Loucy (cell line): ENCODE measurements at regions not wholly inside any gene's neighbourhood (a gene's known extent, or its start where the extent isn't known, plus 50 kb on each side); places are given as distances from the start of the nearest gene placed in this dataset.

Experiments
- H2AFZ ChIP-seq: fragments of 200-600 bp; sonication (generic); 2 replicates; pipeline ENCODE4 v1.6.0; 2016; ENCODE audit warnings: antibody characterized with exemption, mild to moderate bottlenecking, low read length, moderate library complexity
- H3F3A ChIP-seq: fragments of 200-600 bp; 2 replicates; pipeline ENCODE4 v1.6.0; 2016; ENCODE audit warnings: antibody characterized with exemption, low read depth, mild to moderate bottlenecking
- H3K27me3 ChIP-seq: fragments of 200-600 bp; sonication (generic); 2 replicates; pipeline ENCODE4 v1.6.1; 2014; ENCODE audit warnings: low read length, mild to moderate bottlenecking; ENCODE audit not compliant: insufficient read depth, poor library complexity, severe bottlenecking
- H3K36me3 ChIP-seq: fragments of 200-600 bp; sonication (generic); 2 replicates; pipeline ENCODE4 v1.6.1; 2016; ENCODE audit warnings: low read length; ENCODE audit not compliant: insufficient read depth
- H3K4me1 ChIP-seq: fragments of 200-600 bp; sonication (generic); 2 replicates; pipeline ENCODE4 v1.5.1; 2014; ENCODE audit warnings: low read length, mild to moderate bottlenecking; ENCODE audit not compliant: insufficient read depth, poor library complexity, severe bottlenecking
- H3K4me2 ChIP-seq: fragments of 200-600 bp; sonication (generic); 2 replicates; pipeline ENCODE4 v1.6.0; 2014; ENCODE audit warnings: antibody characterized with exemption, low read length, low read depth, mild to moderate bottlenecking; ENCODE audit not compliant: poor library complexity, severe bottlenecking
- H3K4me3 ChIP-seq: fragments of 200-600 bp; sonication (generic); 2 replicates; pipeline ENCODE4 v1.5.1; 2014; ENCODE audit warnings: low read length, mild to moderate bottlenecking, mixed read lengths; ENCODE audit not compliant: poor library complexity, severe bottlenecking
- H3K79me2 ChIP-seq: fragments of 200-600 bp; sonication (generic); 2 replicates; pipeline ENCODE4 v1.6.1; 2014; ENCODE audit warnings: low read length; ENCODE audit not compliant: insufficient read depth
- H3K9ac ChIP-seq: fragments of 200-600 bp; sonication (generic); 2 replicates; pipeline ENCODE4 v1.6.0; 2014; ENCODE audit warnings: mild to moderate bottlenecking, low read depth, low read length, moderate library complexity; ENCODE audit not compliant: poor library complexity, severe bottlenecking
- H3K9me2 ChIP-seq: fragments of 200-600 bp; sonication (generic); replicated peaks from 2 replicates; pipeline ENCODE4 v1.6.1; 2016; ENCODE audit warnings: low read depth, low read length, mixed read lengths
- H3K9me3 ChIP-seq: fragments of 200-600 bp; sonication (generic); 2 replicates; pipeline ENCODE4 v1.6.1; 2014; ENCODE audit warnings: mild to moderate bottlenecking, antibody characterized with exemption, low read length, low read depth; ENCODE audit not compliant: insufficient read depth
- H4K20me1 ChIP-seq: fragments of 200-600 bp; sonication (generic); 2 replicates; pipeline ENCODE4 v1.6.0; 2014; ENCODE audit warnings: antibody characterized with exemption, low read length, mild to moderate bottlenecking; ENCODE audit not compliant: insufficient read depth, poor library complexity, severe bottlenecking
- EZH2phosphoT487 ChIP-seq: fragments of 200-600 bp; IDR thresholded peaks from 2 replicates; pipeline ENCODE4 v1.6.1; 2018; ENCODE audit warnings: antibody characterized with exemption, mild to moderate bottlenecking, moderate library complexity, borderline replicate concordance
- TF ChIP-seq, protein P1 (sequence below): fragments of 200-600 bp; sonication (generic); conservative IDR thresholded peaks from 2 replicates; pipeline ENCODE4 v1.5.1; 2014; ENCODE audit warnings: mild to moderate bottlenecking, antibody characterized with exemption, low read length

GRCh38 chr7:110519851-110520250, 571.1 kb upstream of the LRRN3 start:
- no peaks in the 10 kb centered on the region for H3K79me2 ChIP-seq
- H3K4me2 ChIP-seq: no peak overlapping the region
- no peaks in the 10 kb centered on the region for H3F3A ChIP-seq
- H3K9ac ChIP-seq: no peak overlapping the region
- H3K4me1 ChIP-seq: no peaks in the 10 kb centered on the region
- no peaks in the 10 kb centered on the region for H3K36me3 ChIP-seq
- H3K27me3 ChIP-seq: no peaks in the 10 kb centered on the region
- no peaks in the 10 kb centered on the region for H4K20me1 ChIP-seq
- TF ChIP-seq, protein P1, sequence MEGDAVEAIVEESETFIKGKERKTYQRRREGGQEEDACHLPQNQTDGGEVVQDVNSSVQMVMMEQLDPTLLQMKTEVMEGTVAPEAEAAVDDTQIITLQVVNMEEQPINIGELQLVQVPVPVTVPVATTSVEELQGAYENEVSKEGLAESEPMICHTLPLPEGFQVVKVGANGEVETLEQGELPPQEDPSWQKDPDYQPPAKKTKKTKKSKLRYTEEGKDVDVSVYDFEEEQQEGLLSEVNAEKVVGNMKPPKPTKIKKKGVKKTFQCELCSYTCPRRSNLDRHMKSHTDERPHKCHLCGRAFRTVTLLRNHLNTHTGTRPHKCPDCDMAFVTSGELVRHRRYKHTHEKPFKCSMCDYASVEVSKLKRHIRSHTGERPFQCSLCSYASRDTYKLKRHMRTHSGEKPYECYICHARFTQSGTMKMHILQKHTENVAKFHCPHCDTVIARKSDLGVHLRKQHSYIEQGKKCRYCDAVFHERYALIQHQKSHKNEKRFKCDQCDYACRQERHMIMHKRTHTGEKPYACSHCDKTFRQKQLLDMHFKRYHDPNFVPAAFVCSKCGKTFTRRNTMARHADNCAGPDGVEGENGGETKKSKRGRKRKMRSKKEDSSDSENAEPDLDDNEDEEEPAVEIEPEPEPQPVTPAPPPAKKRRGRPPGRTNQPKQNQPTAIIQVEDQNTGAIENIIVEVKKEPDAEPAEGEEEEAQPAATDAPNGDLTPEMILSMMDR: no peak
- no peak for TF ChIP-seq EZH2phosphoT487
- H2AFZ ChIP-seq: no peak overlapping the region
- H3K9me3 ChIP-seq: no peaks in the 10 kb centered on the region
- no peak overlapping the region for H3K4me3 ChIP-seq
- no peaks in the 10 kb centered on the region for H3K9me2 ChIP-seq

- Histone ChIP-seq H3K36me3 (no peaks in the 10 kb centered on the region), H3F3A (no peaks in the 10 kb centered on the region), H2AFZ (no peak overlapping the region), H3K4me1 (no peaks in the 10 kb centered on the region), H3K4me3 (no peak overlapping the region), H3K79me2 (no peaks in the 10 kb centered on the region), H3K9ac (no peak overlapping the region), H3K4me2 (no peak overlapping the region), H3K9me3 (no peaks in the 10 kb centered on the region), H4K20me1 (no peaks in the 10 kb centered on the region), H3K9me2 (no peaks in the 10 kb centered on the region), H3K27me3 (no peaks in the 10 kb centered on the region)
- TF ChIP-seq, protein P1: no peak
- no peak for TF ChIP-seq EZH2phosphoT487
Measured at GRCh38 chr7:110521357-110521911, 569.5 kb upstream of the LRRN3 start.

DNA sequence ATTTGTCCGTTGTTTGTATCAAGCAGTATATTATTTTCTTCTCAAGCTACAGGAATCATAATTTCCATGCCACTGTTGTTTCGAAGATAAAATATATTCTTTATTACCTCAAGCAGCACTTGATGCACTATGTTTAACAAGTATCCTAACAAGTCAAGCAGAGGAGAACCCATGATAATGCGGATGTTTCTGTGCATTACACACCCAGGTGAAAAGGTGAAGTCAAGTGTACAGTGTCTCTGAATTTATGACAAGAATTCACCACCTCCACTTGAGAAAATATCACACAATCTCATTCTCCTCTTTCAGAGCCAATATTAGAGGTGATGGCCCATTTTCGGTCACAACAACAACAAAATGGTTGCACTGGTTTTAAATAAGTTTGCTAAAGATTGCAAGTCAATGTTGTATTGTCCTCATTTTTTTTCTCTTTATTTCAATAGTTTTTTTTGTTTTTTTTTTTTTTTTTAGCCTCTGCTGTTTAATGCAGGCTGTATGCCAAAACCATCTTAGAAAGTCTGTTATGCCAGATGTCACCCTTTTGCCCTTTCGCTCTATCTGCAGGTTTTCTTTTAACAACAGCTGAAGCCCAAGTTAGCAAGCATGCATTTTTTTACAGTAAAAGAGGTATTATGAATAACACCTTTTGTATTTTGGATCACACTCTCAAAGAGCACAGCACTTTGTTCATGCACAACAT, 568.7 kb upstream of the LRRN3 start:
- Histone ChIP-seq H3K9me2 (no peaks in the 10 kb centered on the region), H3K27me3 (no peaks in the 10 kb centered on the region), H3K9me3 (no peaks in the 10 kb centered on the region), H2AFZ (no peak overlapping the region), H3F3A (no peaks in the 10 kb centered on the region), H4K20me1 (no peaks in the 10 kb centered on the region), H3K4me3 (no peak overlapping the region), H3K36me3 (no peaks in the 10 kb centered on the region), H3K4me1 (no peaks in the 10 kb centered on the region), H3K79me2 (no peaks in the 10 kb centered on the region), H3K9ac (no peak overlapping the region), H3K4me2 (no peak overlapping the region)
- no peak for TF ChIP-seq EZH2phosphoT487
- TF ChIP-seq, protein P1: no peak
